ENCODE measurements at regions not wholly inside any gene's neighbourhood (a gene's known extent, or its start where the extent isn't known, plus 50 kb on each side); places are given as distances from the start of the nearest gene placed in this dataset.

DNA sequence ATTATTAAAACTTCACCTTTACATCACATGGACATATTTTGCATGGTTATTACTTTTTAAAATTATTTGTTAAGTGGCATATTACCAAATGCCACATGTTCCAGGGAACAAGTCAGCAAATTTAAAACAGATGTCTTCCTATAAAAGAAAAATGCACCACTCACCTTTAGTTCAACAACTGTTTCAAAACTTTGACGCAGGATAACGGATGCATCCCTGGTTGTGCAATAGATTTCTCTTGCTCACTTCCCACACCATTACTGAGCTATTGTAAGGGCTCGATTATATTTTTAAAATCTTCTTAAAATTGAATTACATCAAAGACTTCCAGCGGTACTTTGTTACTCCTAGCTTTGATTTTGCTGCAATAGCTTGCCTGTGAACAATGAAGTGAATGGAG lies 93.0 kb upstream of the ARHGAP24 start:
- ChIA-PET POLR2A (no interaction called here), CTCF (interaction anchor here (1.7 kb wide), 1 partner anchor 13 kb away, joined by 4 read pairs; no protein-coding TSS in a partner anchor)
- Histone ChIP-seq H3K27ac (no peak overlapping the region), H3K9me3 (no peaks in the 10 kb centered on the region), H3K4me2 (no peak overlapping the region), H3K4me3 (no peak overlapping the region), H3K4me1 (no peaks in the 10 kb centered on the region)
- 55% methylated on average over 4 of the region's 4 CpGs for WGBS (ENCODE audit: missing lambda C conversion rate)
- DNase-seq (ENCODE audit: low read depth in 1 of 2, low spot score in 1 of 2) (no peak), FAIRE-seq (no peak), ATAC-seq (no peak)
- TF ChIP-seq ESRRA (IDR thresholded peaks at IDR 0.05; ENCODE audit: borderline replicate concordance, low read length) (no peak), HES2 (IDR thresholded peaks at IDR 0.05) (no peak), FOSB (CRISPR knock-in tag; IDR thresholded peaks at IDR 0.05) (no peak), ZSCAN20 (CRISPR knock-in tag; IDR thresholded peaks at IDR 0.05) (no peak), NFE2L2 (conservative IDR thresholded peaks at IDR 0.05; ENCODE audit: low read length) (no peak)

- no peak overlapping the region for H3K4me3 ChIP-seq
- no peak overlapping the region for H3K4me2 ChIP-seq
- FAIRE-seq = no peak
- ChIA-PET CTCF (no interaction called here), POLR2A (no interaction called here)
- no peaks in the 10 kb centered on the region for H3K9me3 ChIP-seq
- TF ChIP-seq CHD4 (IDR thresholded peaks at IDR 0.05; ENCODE audit: borderline replicate concordance) (no peak), HOXA7 (CRISPR knock-in tag; IDR thresholded peaks at IDR 0.05) (no peak), PBX3 (IDR thresholded peaks at IDR 0.05) (no peak), RCOR1 (IDR thresholded peaks at IDR 0.05; ENCODE audit: low read depth, low read length) (no peak), TFCP2L1 (CRISPR knock-in tag; IDR thresholded peaks at IDR 0.05) (no peak), CEBPB (IDR thresholded peaks at IDR 0.05) (no peak), NPAS2 (CRISPR knock-in tag; IDR thresholded peaks at IDR 0.05; ENCODE audit: borderline replicate concordance) (no peak), FOSL2 (IDR thresholded peaks at IDR 0.05) (no peak), FOSL2 (CRISPR knock-in tag; IDR thresholded peaks at IDR 0.05) (no peak), RAD21 (conservative IDR thresholded peaks at IDR 0.05 in 1 of 2, IDR thresholded peaks at IDR 0.05 in 1 of 2) (no peak), NFE2L2 (conservative IDR thresholded peaks at IDR 0.05; ENCODE audit: low read length) (no peak), RNF2 (IDR thresholded peaks at IDR 0.05; ENCODE audit: borderline replicate concordance, low read depth) (no peak), TP53 (CRISPR knock-in tag; IDR thresholded peaks at IDR 0.05) (no peak), RFX5 (IDR thresholded peaks at IDR 0.05) (no peak), ZFP36 (IDR thresholded peaks at IDR 0.05; ENCODE audit: borderline replicate concordance, partially characterized antibody) (no peak)
- TF ChIP-seq, protein P1, sequence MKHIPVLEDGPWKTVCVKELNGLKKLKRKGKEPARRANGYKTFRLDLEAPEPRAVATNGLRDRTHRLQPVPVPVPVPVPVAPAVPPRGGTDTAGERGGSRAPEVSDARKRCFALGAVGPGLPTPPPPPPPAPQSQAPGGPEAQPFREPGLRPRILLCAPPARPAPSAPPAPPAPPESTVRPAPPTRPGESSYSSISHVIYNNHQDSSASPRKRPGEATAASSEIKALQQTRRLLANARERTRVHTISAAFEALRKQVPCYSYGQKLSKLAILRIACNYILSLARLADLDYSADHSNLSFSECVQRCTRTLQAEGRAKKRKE (CRISPR knock-in tag; IDR thresholded peaks at IDR 0.05; ENCODE audit: low read depth) = no peak
- TF ChIP-seq, protein P2, sequence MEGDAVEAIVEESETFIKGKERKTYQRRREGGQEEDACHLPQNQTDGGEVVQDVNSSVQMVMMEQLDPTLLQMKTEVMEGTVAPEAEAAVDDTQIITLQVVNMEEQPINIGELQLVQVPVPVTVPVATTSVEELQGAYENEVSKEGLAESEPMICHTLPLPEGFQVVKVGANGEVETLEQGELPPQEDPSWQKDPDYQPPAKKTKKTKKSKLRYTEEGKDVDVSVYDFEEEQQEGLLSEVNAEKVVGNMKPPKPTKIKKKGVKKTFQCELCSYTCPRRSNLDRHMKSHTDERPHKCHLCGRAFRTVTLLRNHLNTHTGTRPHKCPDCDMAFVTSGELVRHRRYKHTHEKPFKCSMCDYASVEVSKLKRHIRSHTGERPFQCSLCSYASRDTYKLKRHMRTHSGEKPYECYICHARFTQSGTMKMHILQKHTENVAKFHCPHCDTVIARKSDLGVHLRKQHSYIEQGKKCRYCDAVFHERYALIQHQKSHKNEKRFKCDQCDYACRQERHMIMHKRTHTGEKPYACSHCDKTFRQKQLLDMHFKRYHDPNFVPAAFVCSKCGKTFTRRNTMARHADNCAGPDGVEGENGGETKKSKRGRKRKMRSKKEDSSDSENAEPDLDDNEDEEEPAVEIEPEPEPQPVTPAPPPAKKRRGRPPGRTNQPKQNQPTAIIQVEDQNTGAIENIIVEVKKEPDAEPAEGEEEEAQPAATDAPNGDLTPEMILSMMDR (IDR thresholded peaks at IDR 0.05) = no peak
- TF ChIP-seq, protein P3, sequence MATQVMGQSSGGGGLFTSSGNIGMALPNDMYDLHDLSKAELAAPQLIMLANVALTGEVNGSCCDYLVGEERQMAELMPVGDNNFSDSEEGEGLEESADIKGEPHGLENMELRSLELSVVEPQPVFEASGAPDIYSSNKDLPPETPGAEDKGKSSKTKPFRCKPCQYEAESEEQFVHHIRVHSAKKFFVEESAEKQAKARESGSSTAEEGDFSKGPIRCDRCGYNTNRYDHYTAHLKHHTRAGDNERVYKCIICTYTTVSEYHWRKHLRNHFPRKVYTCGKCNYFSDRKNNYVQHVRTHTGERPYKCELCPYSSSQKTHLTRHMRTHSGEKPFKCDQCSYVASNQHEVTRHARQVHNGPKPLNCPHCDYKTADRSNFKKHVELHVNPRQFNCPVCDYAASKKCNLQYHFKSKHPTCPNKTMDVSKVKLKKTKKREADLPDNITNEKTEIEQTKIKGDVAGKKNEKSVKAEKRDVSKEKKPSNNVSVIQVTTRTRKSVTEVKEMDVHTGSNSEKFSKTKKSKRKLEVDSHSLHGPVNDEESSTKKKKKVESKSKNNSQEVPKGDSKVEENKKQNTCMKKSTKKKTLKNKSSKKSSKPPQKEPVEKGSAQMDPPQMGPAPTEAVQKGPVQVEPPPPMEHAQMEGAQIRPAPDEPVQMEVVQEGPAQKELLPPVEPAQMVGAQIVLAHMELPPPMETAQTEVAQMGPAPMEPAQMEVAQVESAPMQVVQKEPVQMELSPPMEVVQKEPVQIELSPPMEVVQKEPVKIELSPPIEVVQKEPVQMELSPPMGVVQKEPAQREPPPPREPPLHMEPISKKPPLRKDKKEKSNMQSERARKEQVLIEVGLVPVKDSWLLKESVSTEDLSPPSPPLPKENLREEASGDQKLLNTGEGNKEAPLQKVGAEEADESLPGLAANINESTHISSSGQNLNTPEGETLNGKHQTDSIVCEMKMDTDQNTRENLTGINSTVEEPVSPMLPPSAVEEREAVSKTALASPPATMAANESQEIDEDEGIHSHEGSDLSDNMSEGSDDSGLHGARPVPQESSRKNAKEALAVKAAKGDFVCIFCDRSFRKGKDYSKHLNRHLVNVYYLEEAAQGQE (IDR thresholded peaks at IDR 0.05) = no peak
- WGBS (ENCODE audit: missing lambda C conversion rate) = 75% methylated on average over 1 of the region's 1 CpG
- H3K4me1 ChIP-seq = no peaks in the 10 kb centered on the region
- no peak for DNase-seq (ENCODE audit: low read depth in 1 of 2, low spot score in 1 of 2)
- H3K27ac ChIP-seq = no peak overlapping the region
- no peak for ATAC-seq
Observed at GRCh38 chr4:85391071-85391470, 83.9 kb upstream of the ARHGAP24 start.
